ENCODE measurements at regions not wholly inside any gene's neighbourhood (a gene's known extent, or its start where the extent isn't known, plus 50 kb on each side); places are given as distances from the start of the nearest gene placed in this dataset.
A peak's percentile ranks its signal among the peaks of the same experiment; 100 is the strongest.

- DNase-seq (ENCODE audit: low read depth) = no peak
Measured at GRCh38 chr3:152957491-152957890, 122.6 kb downstream of the P2RY1 start.

- DNase-seq (ENCODE audit: low read depth) = no peak
Measured at GRCh38 chr3:152959307-152959706, 124.4 kb downstream of the P2RY1 start.

- DNase-seq (ENCODE audit: low read depth) = peak; percentile 50
Measured at GRCh38 chr3:152960684-152961083, 125.8 kb downstream of the P2RY1 start.

- DNase-seq (ENCODE audit: low read depth) = peak; percentile 63
Measured at GRCh38 chr3:152961323-152961722, 126.4 kb downstream of the P2RY1 start.

DNA sequence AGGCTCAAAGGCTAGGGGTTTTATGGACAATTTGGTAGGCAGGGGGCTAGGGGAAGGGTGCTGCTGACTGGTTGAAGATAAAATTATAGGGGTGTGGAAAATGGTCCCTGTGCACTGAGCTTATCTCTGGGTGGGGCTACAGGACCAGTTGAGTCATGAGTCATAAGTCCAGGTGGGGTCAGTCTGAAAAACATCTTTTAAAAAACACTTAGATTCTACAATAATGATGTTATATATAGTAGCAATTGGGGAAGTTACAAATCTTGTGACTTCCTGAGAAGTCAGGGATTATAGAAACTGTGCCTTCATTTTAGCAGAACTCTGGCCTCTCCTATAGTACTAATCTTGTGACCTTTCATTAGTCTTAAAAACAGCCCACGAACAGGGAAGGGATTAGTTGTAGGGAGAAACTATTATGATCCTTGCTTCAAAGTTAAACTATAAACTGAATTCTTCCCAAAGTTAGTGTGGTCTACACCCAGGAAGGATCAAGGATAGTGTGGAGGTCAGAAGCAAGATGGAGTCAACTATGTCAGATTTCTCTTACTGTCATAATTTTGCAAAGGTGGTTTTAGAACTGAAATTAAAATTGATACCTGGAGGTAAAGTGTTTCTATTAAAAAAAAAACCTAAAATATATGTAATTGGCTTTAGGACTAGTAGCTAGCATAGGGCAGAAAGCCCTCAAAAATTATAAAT lies 130.1 kb downstream of the P2RY1 start:
- DNase-seq (ENCODE audit: low read depth) = no peak

DNA sequence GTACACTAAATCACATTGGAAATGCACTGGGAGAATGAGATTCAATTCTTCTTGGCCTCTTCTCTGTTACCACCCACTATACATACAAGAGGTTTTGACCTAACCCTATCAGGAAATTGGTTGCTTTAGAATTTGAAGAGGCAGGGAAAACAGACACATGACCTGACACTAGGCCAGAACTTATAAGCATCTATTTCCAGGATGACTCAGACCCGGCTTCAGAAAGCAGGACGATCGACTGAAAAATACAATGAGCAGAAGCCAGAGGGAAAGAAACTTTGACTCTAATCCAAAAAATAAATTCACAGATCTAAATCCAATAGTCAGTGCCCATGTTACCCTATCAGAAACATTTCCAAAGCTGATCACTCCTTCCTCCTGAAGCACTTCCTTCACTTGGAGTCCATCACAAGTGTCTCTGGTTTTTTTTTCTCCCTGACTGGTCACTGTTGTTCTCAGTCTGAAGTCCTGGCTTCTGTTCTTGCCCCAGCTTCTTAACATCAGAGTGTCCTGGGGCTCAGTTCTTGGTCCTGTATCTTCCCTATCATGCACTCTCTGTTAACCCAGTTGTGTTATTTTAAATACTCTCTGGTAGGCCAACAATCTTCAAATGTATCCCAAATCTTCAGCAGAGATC lies 133.6 kb downstream of the P2RY1 start:
- DNase-seq (ENCODE audit: low read depth) = no peak

DNA sequence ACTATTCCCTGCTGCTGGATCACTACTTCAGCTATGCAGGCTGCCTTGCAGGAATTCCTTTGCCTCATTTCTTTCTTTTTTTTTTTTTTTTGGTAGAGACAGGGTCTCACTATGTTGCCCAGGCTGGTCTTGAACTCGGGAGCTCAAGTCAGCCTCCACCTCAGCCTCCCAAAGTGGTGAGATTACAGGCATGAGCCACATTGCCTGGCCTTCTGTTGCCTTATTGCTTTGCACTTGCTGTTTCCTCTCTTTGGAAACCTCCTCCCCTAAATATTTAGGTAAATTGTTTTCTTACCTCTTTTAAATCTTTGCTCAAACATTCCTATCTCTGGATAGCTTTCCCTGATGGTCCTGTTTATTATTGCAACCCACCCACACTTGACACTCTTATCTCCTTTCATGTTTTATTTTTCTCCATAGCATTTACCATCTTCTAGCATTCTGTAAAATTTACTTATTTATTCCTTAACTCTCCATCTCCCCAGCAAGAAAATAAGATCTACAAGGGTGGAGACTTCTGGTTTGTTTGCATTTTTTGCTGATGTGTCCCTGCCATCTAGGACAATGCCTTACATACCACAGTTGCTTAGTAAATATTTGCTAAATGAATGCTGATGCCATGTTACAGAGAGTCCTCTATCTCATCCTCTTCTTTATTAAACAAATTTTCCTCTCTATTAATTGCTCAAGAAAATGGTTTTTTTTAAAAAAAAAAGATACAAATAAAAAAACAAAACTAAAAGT lies 134.8 kb downstream of the P2RY1 start:
- peak; percentile 37 for DNase-seq (ENCODE audit: low read depth)

- no peak for DNase-seq (ENCODE audit: low read depth)
Measured at GRCh38 chr3:152970851-152971250, 135.9 kb downstream of the P2RY1 start.

DNA sequence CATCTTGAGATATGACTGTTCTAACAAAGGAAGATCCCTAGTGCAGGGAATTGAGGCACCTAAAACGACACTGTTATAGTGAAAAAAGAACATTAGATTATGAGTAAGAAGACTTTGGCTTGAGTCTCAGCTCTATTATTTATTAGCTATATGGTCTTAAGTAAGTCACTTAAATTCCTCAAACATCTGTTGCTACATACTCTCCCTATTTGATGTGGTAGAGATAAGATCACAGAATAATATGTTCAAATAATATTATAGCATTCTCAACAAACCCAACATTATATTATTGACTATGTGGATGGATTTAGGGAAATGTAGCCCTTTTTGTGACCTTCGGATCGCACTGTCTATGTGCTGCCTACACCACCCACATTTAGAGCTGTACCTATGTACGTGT lies 136.9 kb downstream of the P2RY1 start:
- DNase-seq (ENCODE audit: low read depth) = no peak

GRCh38 chr3:152973575-152973974 lies 138.6 kb downstream of the P2RY1 start:
- DNase-seq (ENCODE audit: low read depth) = no peak

DNA sequence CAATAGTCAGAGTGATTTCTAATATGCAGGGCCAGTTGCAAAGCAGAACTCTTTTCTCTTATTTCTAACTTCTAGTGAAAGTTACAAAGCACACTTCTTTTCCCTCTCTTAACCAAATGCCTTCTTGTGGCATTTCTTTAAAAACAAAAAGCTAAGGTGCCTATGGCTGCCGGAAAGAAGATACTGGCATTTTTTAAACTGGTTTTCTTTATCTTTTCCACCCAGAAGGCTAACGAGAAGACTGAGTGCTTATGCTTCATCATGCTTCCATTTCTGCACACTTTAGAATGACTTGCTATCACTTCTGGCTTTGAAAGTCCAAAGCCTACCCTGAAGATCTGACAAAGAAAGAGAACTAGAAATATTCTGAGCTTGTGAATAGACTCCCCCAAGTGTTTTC lies 141.3 kb downstream of the P2RY1 start:
- no peak for DNase-seq (ENCODE audit: low read depth)

- no peak for DNase-seq (ENCODE audit: low read depth)
Measured at GRCh38 chr3:152977366-152977765, 142.4 kb downstream of the P2RY1 start.

- no peak for DNase-seq (ENCODE audit: low read depth)
Measured at GRCh38 chr3:152978152-152978551, 143.2 kb downstream of the P2RY1 start.

- no peak for DNase-seq (ENCODE audit: low read depth)
Measured at GRCh38 chr3:152997526-152997925, 162.6 kb downstream of the P2RY1 start.

- DNase-seq (ENCODE audit: low read depth) = no peak
Measured at GRCh38 chr3:152998591-152998990, 163.4 kb upstream of the RAP2B start.

GRCh38 chr3:153000325-153000724 lies 161.7 kb upstream of the RAP2B start:
- DNase-seq (ENCODE audit: low read depth) = no peak

- no peak for DNase-seq (ENCODE audit: low read depth)
Measured at GRCh38 chr3:153001210-153002078, 160.6 kb upstream of the RAP2B start.

- no peak for DNase-seq (ENCODE audit: low read depth)
Measured at GRCh38 chr3:153003441-153003840, 158.6 kb upstream of the RAP2B start.

DNA sequence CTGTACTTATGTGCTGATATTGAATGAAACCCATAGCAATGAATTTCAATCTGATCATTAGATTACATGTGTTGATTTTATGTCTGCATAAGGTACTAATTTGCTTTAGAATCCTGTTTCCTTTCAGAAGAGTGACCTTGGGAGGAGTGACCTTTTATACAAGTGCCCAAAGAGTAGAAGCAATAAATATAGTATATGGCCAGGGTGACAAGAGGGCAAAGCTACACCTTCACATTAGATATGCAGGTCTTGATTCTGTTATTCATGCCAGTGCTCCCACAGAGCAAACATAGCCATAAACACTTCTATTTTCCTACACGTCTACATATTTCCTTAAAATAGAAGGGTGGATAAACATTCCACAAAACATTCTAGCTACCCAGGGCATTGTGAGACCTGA lies 158.2 kb upstream of the RAP2B start:
- no peak for DNase-seq (ENCODE audit: low read depth)

DNA sequence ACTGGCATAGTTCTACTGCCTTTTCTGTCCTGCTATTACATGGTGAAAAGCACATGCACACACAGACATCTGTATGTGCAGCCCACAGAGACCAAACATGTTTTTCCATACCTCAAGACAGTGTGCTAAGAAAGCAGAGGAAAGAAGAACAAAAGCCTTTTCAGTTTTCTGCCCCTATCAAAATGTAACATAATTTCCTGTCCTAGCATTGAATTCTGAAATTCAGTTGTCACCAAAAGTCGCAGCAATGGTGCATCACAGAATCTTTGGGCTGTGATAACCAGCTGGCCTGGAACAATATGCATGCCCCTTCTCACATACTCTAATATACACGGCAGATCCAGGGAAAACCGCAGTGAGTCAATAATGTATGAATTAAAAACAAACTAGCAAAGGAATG lies 153.8 kb upstream of the RAP2B start:
- no peak for DNase-seq (ENCODE audit: low read depth)

- no peak for DNase-seq (ENCODE audit: low read depth)
Measured at GRCh38 chr3:153023896-153024295, 138.1 kb upstream of the RAP2B start.

DNA sequence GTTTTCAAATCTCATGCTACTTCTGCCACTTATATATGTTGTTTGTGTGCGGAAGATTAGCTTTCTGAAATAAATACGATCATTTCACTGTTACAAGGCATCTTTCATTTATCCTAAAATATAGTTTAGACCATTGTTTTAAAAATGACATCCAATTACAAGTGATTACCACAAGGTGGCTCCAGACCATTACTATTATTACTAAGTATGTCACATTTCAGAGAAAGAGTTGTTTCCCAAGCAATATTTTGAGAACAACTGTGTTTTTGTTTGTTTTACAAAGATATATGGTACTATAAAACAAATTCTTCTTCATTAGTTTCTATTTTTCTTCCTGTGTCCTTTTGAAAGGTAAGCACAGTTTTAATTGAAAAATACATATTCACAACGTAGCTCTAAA lies 136.0 kb upstream of the RAP2B start:
- peak; percentile 56 for DNase-seq (ENCODE audit: low read depth)

Measured in renal cortical epithelial cell (primary cell).